Spleen (tissue), 7 donors: ENCODE measurements at regions not wholly inside any gene's neighbourhood (a gene's known extent, or its start where the extent isn't known, plus 50 kb on each side); places are given as distances from the start of the nearest gene placed in this dataset.
"Not testable (repeated sequence)": the region's sequence is repeated elsewhere in the genome, so short reads cannot be mapped to it uniquely, and the experiment has no call there.

ENCODE experiments used
- POLR2A ChIP-seq, 3 donors: fragments of 450-650 bp; IDR thresholded peaks; one replicate each; pipeline ENCODE4 v1.5.1; 2017; ENCODE audit warnings: antibody characterized with exemption in 3 of 3, mild to moderate bottlenecking in 1 of 3
- POLR2AphosphoS5 ChIP-seq, 3 donors: sonication (generic); formaldehyde crosslinking; IDR thresholded peaks; one replicate each; pipeline ENCODE4 v1.5.1; 2017; ENCODE audit warnings: antibody characterized with exemption in 3 of 3
- TF ChIP-seq, protein P1 (sequence below), 11 experiments: fragments of 200-600 bp in 7 of 11; fragments of 450-650 bp in 4 of 11; sonication (generic) in 4 of 11; IDR thresholded peaks in 8 of 11; conservative IDR thresholded peaks in 3 of 11; 1 replicate in 7 of 11; 2 replicates in 4 of 11; pipeline versions ENCODE4 v1.4.0 to v1.8.0; 2016 to 2021; ENCODE audit warnings: antibody characterized with exemption in 11 of 11, inconsistent platforms in 4 of 11, mild to moderate bottlenecking in 1 of 11
- donor health status: DM: no; HTN: no; CAD: no; lungs with moderate emphysema.
- donor health status: DM: no; HTN: no; CAD: no.
- donor health status: DM: no; HTN: no; CAD: no.

DNA sequence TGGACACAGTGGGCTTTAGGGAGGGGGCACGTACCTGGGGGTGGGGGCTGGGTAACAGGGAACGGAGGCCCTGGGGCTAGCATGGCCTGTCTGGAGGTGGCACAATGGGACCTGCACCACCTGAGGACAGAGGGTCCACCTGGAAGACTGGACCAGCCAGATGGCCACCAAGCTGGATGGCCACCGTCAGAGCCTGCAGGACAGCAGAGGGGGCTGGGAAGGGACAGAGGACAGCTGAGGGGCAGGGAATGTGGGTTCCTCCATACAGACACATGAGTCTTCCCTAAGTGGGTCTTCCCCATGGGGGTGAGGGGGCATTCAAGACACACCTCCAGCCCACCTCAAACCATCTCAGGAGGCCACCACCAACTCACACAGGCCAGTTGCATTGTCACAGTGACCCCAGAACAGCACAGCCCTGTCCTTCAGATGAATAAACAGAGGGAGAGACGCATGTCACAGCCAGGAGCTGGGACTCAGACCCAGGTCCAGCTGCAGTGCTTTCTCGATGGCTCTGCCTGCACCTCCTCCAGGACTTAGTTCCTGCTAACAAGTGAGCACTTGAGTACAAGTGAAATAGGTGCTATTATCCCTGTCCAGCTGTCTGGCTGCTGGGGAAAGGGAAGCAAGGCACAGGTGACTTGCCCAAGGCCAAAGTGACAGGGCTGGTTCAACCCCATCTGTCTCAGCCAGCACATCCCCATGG is 52.4 kb upstream of the CSPG4 start:
- TF ChIP-seq, protein P1, sequence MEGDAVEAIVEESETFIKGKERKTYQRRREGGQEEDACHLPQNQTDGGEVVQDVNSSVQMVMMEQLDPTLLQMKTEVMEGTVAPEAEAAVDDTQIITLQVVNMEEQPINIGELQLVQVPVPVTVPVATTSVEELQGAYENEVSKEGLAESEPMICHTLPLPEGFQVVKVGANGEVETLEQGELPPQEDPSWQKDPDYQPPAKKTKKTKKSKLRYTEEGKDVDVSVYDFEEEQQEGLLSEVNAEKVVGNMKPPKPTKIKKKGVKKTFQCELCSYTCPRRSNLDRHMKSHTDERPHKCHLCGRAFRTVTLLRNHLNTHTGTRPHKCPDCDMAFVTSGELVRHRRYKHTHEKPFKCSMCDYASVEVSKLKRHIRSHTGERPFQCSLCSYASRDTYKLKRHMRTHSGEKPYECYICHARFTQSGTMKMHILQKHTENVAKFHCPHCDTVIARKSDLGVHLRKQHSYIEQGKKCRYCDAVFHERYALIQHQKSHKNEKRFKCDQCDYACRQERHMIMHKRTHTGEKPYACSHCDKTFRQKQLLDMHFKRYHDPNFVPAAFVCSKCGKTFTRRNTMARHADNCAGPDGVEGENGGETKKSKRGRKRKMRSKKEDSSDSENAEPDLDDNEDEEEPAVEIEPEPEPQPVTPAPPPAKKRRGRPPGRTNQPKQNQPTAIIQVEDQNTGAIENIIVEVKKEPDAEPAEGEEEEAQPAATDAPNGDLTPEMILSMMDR (IDR thresholded peaks at IDR 0.05 in 8 of 11, conservative IDR thresholded peaks at IDR 0.05 in 3 of 11): not testable (repeated sequence)
- not testable (repeated sequence) for TF ChIP-seq POLR2A, POLR2AphosphoS5 (IDR thresholded peaks at IDR 0.05)
